ENCODE measurements at regions not wholly inside any gene's neighbourhood (a gene's known extent, or its start where the extent isn't known, plus 50 kb on each side); places are given as distances from the start of the nearest gene placed in this dataset.

- Mint-ChIP-seq H3K27me3 (peaks cover 9 to 17% of the 10 kb centered on the region in 2 donors), H3K9me3 (peaks cover 0 to 2% of the 10 kb centered on the region in 2 donors), H3K4me1 (no peaks in the 10 kb centered on the region), H3K27ac (no peak overlapping the region), H3K4me3 (no peak overlapping the region), H3K36me3 (no peaks in the 10 kb centered on the region)
- ATAC-seq (replicated peaks) (no peak), DNase-seq (no peak)
Measured at GRCh38 chr12:91632042-91632786, 449.6 kb upstream of the DCN start.

- no peak for DNase-seq
- peak in 1 of 2 donors; percentile 38 for ATAC-seq (replicated peaks)
- Mint-ChIP-seq H3K27me3 (peaks cover 4 to 11% of the 10 kb centered on the region in 2 donors), H3K4me3 (no peak overlapping the region), H3K9me3 (peaks cover 10 to 15% of the 10 kb centered on the region in 2 donors), H3K4me1 (no peaks in the 10 kb centered on the region), H3K36me3 (no peaks in the 10 kb centered on the region), H3K27ac (no peak overlapping the region)
Measured at GRCh38 chr12:91630596-91631293, 448.1 kb upstream of the DCN start.

GRCh38 chr12:91630083-91630482, 447.5 kb upstream of the DCN start:
- Mint-ChIP-seq H3K4me1 (no peaks in the 10 kb centered on the region), H3K36me3 (no peaks in the 10 kb centered on the region), H3K27ac (no peak overlapping the region), H3K4me3 (no peak overlapping the region), H3K9me3 (peaks cover 10 to 15% of the 10 kb centered on the region in 2 donors), H3K27me3 (peaks cover 4 to 8% of the 10 kb centered on the region in 2 donors)
- ATAC-seq (replicated peaks) (no peak), DNase-seq (no peak)

- H3K9me3 Mint-ChIP-seq, result peaks cover 10 to 15% of the 10 kb centered on the region in 2 donors
- no peak overlapping the region for H3K4me3 Mint-ChIP-seq
- H3K27me3 Mint-ChIP-seq, result peaks cover 4 to 7% of the 10 kb centered on the region in 2 donors
- H3K27ac Mint-ChIP-seq, result no peak overlapping the region
- H3K36me3 Mint-ChIP-seq, result no peaks in the 10 kb centered on the region
- ATAC-seq (replicated peaks) (no peak), DNase-seq (no peak)
- H3K4me1 Mint-ChIP-seq, result no peaks in the 10 kb centered on the region
Measured at GRCh38 chr12:91629440-91629839, 446.8 kb upstream of the DCN start.

GRCh38 chr12:91628656-91629055, 446.0 kb upstream of the DCN start:
- Mint-ChIP-seq H3K36me3 (peaks cover 0 to 2% of the 10 kb centered on the region in 2 donors), H3K9me3 (peaks cover 10 to 17% of the 10 kb centered on the region in 2 donors), H3K4me1 (no peaks in the 10 kb centered on the region), H3K4me3 (no peak overlapping the region), H3K27ac (no peak overlapping the region), H3K27me3 (peaks cover 8 to 12% of the 10 kb centered on the region in 2 donors)
- no peak for ATAC-seq (replicated peaks)
- DNase-seq, result no peak

GRCh38 chr12:91627225-91627624, 444.6 kb upstream of the DCN start:
- H3K9me3 Mint-ChIP-seq, result peaks cover 10 to 17% of the 10 kb centered on the region in 2 donors
- H3K4me3 Mint-ChIP-seq, result no peak overlapping the region
- peaks cover 0 to 2% of the 10 kb centered on the region in 2 donors for H3K36me3 Mint-ChIP-seq
- no peak for DNase-seq
- no peak for ATAC-seq (replicated peaks)
- H3K27me3 Mint-ChIP-seq, result peaks cover 8 to 12% of the 10 kb centered on the region in 2 donors
- no peaks in the 10 kb centered on the region for H3K4me1 Mint-ChIP-seq
- H3K27ac Mint-ChIP-seq, result no peak overlapping the region

- DNase-seq (no peak), ATAC-seq (replicated peaks) (no peak)
- H3K27ac Mint-ChIP-seq, result no peak overlapping the region
- H3K4me3 Mint-ChIP-seq, result no peak overlapping the region
- peaks cover 0 to 2% of the 10 kb centered on the region in 2 donors for H3K36me3 Mint-ChIP-seq
- peaks cover 14 to 26% of the 10 kb centered on the region in 2 donors for H3K27me3 Mint-ChIP-seq
- peaks cover 10 to 17% of the 10 kb centered on the region in 2 donors for H3K9me3 Mint-ChIP-seq
- peaks cover 0 to 2% of the 10 kb centered on the region in 2 donors for H3K4me1 Mint-ChIP-seq
Measured at GRCh38 chr12:91622981-91623380, 440.4 kb upstream of the DCN start.

GRCh38 chr12:91622037-91622436, 439.4 kb upstream of the DCN start:
- Mint-ChIP-seq H3K27me3 (peaks cover 14 to 28% of the 10 kb centered on the region in 2 donors), H3K4me3 (no peak overlapping the region), H3K27ac (no peak overlapping the region), H3K36me3 (peaks cover 0 to 2% of the 10 kb centered on the region in 2 donors), H3K9me3 (peaks cover 10 to 13% of the 10 kb centered on the region in 2 donors), H3K4me1 (peaks cover 0 to 5% of the 10 kb centered on the region in 2 donors)
- DNase-seq, result no peak
- ATAC-seq (replicated peaks), result no peak

GRCh38 chr12:91620992-91621391, 438.4 kb upstream of the DCN start:
- H3K4me3 Mint-ChIP-seq, result no peak overlapping the region
- H3K27me3 Mint-ChIP-seq, result peaks cover 14 to 28% of the 10 kb centered on the region in 2 donors
- ATAC-seq (replicated peaks), result no peak
- H3K36me3 Mint-ChIP-seq, result peaks cover 0 to 2% of the 10 kb centered on the region in 2 donors
- DNase-seq, result no peak
- peaks cover 0 to 5% of the 10 kb centered on the region in 2 donors for H3K4me1 Mint-ChIP-seq
- no peak overlapping the region for H3K27ac Mint-ChIP-seq
- H3K9me3 Mint-ChIP-seq, result peaks cover 2 to 4% of the 10 kb centered on the region in 2 donors

GRCh38 chr12:91620422-91620821, 437.8 kb upstream of the DCN start:
- no peak for ATAC-seq (replicated peaks)
- H3K27me3 Mint-ChIP-seq, result peaks cover 14 to 28% of the 10 kb centered on the region in 2 donors
- peaks cover 0 to 2% of the 10 kb centered on the region in 2 donors for H3K9me3 Mint-ChIP-seq
- H3K27ac Mint-ChIP-seq, result no peak overlapping the region
- no peak overlapping the region for H3K4me3 Mint-ChIP-seq
- H3K36me3 Mint-ChIP-seq, result peaks cover 0 to 2% of the 10 kb centered on the region in 2 donors
- peaks cover 0 to 5% of the 10 kb centered on the region in 2 donors for H3K4me1 Mint-ChIP-seq
- DNase-seq, result no peak

- Mint-ChIP-seq H3K27ac (no peak overlapping the region), H3K27me3 (peaks cover 8 to 24% of the 10 kb centered on the region in 2 donors), H3K36me3 (no peaks in the 10 kb centered on the region), H3K9me3 (no peaks in the 10 kb centered on the region), H3K4me3 (no peak overlapping the region), H3K4me1 (peaks cover 0 to 5% of the 10 kb centered on the region in 2 donors)
- ATAC-seq (replicated peaks), result no peak
- DNase-seq, result no peak
Measured at GRCh38 chr12:91618281-91618680, 435.7 kb upstream of the DCN start.

GRCh38 chr12:91617818-91618217, 435.2 kb upstream of the DCN start:
- ATAC-seq (replicated peaks) (no peak), DNase-seq (no peak)
- peaks cover 8 to 21% of the 10 kb centered on the region in 2 donors for H3K27me3 Mint-ChIP-seq
- H3K4me3 Mint-ChIP-seq, result no peak overlapping the region
- no peak overlapping the region for H3K27ac Mint-ChIP-seq
- H3K9me3 Mint-ChIP-seq, result no peaks in the 10 kb centered on the region
- peaks cover 0 to 5% of the 10 kb centered on the region in 2 donors for H3K4me1 Mint-ChIP-seq
- no peaks in the 10 kb centered on the region for H3K36me3 Mint-ChIP-seq

- peaks cover 1 to 11% of the 10 kb centered on the region in 2 donors for H3K4me1 Mint-ChIP-seq
Measured at GRCh38 chr12:91616416-91616815, 433.8 kb upstream of the DCN start.

GRCh38 chr12:91613223-91613779, 430.7 kb upstream of the DCN start:
- no peak for DNase-seq
- no peak for ATAC-seq (replicated peaks)
- Mint-ChIP-seq H3K4me1 (peaks cover 1 to 11% of the 10 kb centered on the region in 2 donors), H3K4me3 (no peak overlapping the region), H3K36me3 (no peaks in the 10 kb centered on the region), H3K27me3 (peaks cover 0 to 5% of the 10 kb centered on the region in 2 donors), H3K27ac (no peak overlapping the region), H3K9me3 (no peaks in the 10 kb centered on the region)

More at GRCh38 chr12:91616416-91616815, 433.8 kb upstream of the DCN start:
- Mint-ChIP-seq H3K27me3 (peaks cover 8 to 20% of the 10 kb centered on the region in 2 donors), H3K27ac (no peak overlapping the region), H3K4me3 (no peak overlapping the region), H3K36me3 (no peaks in the 10 kb centered on the region), H3K9me3 (no peaks in the 10 kb centered on the region)
- ATAC-seq (replicated peaks), result no peak
- no peak for DNase-seq
